ENCODE measurements at regions not wholly inside any gene's neighbourhood (a gene's known extent, or its start where the extent isn't known, plus 50 kb on each side); places are given as distances from the start of the nearest gene placed in this dataset.
"Not testable (repeated sequence)": the region's sequence is repeated elsewhere in the genome, so short reads cannot be mapped to it uniquely, and the experiment has no call there.

DNA sequence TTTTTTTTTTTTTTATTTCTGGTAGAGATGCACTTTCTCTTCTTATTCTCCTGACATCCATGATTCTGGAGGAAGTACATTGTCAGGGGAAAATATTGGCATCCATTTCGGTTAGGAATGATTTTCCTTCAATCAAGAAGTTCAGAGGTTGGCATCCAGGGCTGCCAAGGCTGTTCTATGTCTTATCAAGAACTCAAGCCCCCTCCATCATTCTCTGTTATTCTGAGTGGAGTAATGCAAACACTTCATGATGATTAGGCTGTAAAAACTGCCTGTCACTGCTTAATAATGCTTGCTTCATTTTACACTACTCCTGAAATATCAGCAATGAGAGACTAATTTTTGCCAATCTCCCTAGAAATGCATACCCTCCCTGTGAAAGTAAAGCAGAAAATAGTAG lies 417.1 kb upstream of the NFIA start:
- no peak for DNase-seq (ENCODE audit: low read depth)
- Histone ChIP-seq H3K36me3 (ENCODE audit: control insufficient read depth, insufficient read depth, low read length) (no peaks in the 10 kb centered on the region), H3K4me3 (ENCODE audit: low read depth, low read length) (no peak overlapping the region), H3K27me3 (ENCODE audit: control insufficient read depth, insufficient read depth, low read length) (no peaks in the 10 kb centered on the region)
- POLR2A ChIA-PET = no interaction called here
- TF ChIP-seq, protein P1, sequence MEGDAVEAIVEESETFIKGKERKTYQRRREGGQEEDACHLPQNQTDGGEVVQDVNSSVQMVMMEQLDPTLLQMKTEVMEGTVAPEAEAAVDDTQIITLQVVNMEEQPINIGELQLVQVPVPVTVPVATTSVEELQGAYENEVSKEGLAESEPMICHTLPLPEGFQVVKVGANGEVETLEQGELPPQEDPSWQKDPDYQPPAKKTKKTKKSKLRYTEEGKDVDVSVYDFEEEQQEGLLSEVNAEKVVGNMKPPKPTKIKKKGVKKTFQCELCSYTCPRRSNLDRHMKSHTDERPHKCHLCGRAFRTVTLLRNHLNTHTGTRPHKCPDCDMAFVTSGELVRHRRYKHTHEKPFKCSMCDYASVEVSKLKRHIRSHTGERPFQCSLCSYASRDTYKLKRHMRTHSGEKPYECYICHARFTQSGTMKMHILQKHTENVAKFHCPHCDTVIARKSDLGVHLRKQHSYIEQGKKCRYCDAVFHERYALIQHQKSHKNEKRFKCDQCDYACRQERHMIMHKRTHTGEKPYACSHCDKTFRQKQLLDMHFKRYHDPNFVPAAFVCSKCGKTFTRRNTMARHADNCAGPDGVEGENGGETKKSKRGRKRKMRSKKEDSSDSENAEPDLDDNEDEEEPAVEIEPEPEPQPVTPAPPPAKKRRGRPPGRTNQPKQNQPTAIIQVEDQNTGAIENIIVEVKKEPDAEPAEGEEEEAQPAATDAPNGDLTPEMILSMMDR (IDR thresholded peaks at IDR 0.05; ENCODE audit: insufficient read depth, low read depth, low read length) = no peak
- CTCF ChIA-PET = no interaction called here

DNA sequence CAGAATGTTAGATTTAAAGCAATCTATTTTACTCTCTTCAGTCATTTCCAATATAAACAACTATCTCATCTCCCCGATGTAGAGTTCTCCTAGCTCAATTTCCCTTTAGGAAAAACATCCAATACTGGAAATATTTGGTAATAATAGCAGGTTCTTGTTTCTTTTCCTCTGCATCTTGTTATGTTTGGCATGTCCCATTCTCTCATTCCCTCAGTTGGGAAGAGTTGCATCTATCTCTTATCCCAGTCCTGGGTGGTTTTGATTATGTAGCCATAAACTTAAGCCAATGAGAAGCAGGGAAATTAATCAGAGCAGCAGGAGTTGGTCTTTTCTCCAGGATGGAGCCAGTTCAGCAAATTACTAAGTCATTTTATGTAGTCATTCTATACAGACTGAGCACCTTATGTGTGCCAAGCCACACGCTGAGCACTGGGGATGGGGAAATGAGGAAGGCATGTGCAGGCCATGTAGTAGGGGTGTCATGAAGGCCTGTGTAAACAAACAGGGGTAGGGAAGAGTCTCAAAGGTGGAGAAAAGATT lies 418.2 kb upstream of the NFIA start:
- DNase-seq (ENCODE audit: low read depth) = no peak
- ChIA-PET POLR2A (no interaction called here), CTCF (no interaction called here)
- Histone ChIP-seq H3K4me3 (ENCODE audit: low read depth, low read length) (no peak overlapping the region), H3K36me3 (ENCODE audit: control insufficient read depth, insufficient read depth, low read length) (no peaks in the 10 kb centered on the region), H3K27me3 (ENCODE audit: control insufficient read depth, insufficient read depth, low read length) (no peaks in the 10 kb centered on the region)
- TF ChIP-seq, protein P1 (IDR thresholded peaks at IDR 0.05; ENCODE audit: insufficient read depth, low read depth, low read length) = no peak

DNA sequence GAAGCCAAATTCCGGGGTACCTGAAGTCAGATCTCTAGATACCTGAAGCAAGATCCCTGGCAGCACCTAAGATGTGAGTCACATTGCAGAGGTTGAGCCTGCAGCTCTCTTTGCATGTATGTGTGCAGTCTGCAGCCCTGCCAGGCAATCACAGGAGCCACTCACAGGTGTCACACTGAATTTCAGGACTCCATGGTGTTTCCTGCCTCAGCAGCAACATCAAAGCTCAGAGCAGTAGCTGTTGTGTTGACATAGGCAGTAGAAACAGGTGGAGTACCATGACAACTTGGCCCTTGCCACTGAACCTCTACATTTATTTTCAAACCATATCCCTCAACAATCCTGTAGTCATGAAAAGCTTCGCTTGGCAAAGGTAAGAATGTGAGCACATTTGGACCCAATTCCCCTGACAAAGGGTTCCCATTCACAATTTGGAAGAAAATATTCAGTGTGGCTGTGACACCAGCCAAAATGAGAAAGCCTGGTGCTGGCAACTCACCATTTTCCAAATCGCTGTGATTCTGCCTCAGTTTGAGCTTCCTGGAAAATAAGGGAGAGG lies 419.8 kb upstream of the NFIA start:
- H3K4me3 ChIP-seq (ENCODE audit: low read depth, low read length) = no peak overlapping the region
- TF ChIP-seq, protein P1 (IDR thresholded peaks at IDR 0.05; ENCODE audit: insufficient read depth, low read depth, low read length) = no peak
- H3K36me3 ChIP-seq (ENCODE audit: control insufficient read depth, insufficient read depth, low read length) = no peaks in the 10 kb centered on the region
- no peak for DNase-seq (ENCODE audit: low read depth)
- ChIA-PET POLR2A (no interaction called here), CTCF (no interaction called here)
- H3K27me3 ChIP-seq (ENCODE audit: control insufficient read depth, insufficient read depth, low read length) = no peaks in the 10 kb centered on the region

DNA sequence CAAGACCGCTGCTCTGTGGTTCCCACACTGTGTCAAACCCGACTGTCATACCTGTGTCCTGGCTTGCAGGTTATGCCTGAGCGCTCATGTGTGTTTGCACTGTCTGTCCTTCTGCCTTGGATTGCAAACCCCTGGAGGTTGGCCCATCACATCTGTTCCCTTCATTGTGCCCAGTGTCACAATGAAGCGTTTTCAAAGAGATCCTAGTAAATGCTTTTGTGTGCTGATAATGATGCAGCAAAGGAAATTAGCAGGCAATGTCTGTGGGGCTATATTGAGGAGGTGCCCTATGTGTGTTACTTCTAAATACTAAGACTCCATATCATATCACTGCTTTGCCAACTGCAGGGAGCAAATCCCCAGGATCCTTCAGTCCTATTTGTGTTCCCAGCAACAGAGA lies 424.4 kb upstream of the NFIA start:
- ChIA-PET CTCF (no interaction called here), POLR2A (no interaction called here)
- DNase-seq (ENCODE audit: low read depth) = no peak
- H3K4me3 ChIP-seq (ENCODE audit: low read depth, low read length) = no peak overlapping the region
- no peaks in the 10 kb centered on the region for H3K27me3 ChIP-seq (ENCODE audit: control insufficient read depth, insufficient read depth, low read length)
- no peaks in the 10 kb centered on the region for H3K36me3 ChIP-seq (ENCODE audit: control insufficient read depth, insufficient read depth, low read length)
- TF ChIP-seq, protein P1 (IDR thresholded peaks at IDR 0.05; ENCODE audit: insufficient read depth, low read depth, low read length) = no peak

DNA sequence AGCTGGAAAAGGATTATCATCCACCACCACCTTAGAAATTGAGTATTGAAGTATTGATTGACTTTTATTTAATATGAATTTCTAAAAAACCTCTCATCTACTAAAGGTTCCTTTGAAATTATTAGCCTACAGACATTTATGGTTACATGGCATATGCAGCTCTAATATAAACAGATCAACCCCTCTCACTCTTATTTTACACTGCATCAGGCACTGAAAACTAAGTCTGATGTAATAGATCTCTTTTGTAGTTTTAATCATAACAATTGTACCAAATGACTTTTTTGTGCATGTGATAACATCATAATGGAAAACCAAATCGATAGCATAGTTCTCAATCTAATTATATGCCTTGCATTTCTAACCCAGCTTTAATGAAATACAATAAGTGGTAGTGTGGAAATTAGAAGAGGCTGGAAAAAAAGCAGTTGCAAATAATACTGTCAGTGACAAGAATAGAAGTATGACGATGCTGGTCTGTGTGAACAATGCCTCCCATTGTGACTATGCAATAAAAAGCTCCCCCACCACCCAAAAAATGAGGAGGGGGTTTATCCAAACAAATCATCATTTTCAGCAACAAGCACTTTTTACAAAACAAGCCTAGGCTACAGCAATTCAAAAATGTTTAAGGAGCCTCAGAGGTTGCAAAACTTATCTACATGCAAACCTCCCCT lies 426.5 kb upstream of the NFIA start:
- Histone ChIP-seq H3K36me3 (ENCODE audit: control insufficient read depth, insufficient read depth, low read length) (no peaks in the 10 kb centered on the region), H3K27me3 (ENCODE audit: control insufficient read depth, insufficient read depth, low read length) (no peaks in the 10 kb centered on the region), H3K4me3 (ENCODE audit: low read depth, low read length) (no peak overlapping the region)
- POLR2A ChIA-PET = no interaction called here
- TF ChIP-seq, protein P1 (IDR thresholded peaks at IDR 0.05; ENCODE audit: insufficient read depth, low read depth, low read length) = no peak
- DNase-seq (ENCODE audit: low read depth) = no peak
- CTCF ChIA-PET = no interaction called here

DNA sequence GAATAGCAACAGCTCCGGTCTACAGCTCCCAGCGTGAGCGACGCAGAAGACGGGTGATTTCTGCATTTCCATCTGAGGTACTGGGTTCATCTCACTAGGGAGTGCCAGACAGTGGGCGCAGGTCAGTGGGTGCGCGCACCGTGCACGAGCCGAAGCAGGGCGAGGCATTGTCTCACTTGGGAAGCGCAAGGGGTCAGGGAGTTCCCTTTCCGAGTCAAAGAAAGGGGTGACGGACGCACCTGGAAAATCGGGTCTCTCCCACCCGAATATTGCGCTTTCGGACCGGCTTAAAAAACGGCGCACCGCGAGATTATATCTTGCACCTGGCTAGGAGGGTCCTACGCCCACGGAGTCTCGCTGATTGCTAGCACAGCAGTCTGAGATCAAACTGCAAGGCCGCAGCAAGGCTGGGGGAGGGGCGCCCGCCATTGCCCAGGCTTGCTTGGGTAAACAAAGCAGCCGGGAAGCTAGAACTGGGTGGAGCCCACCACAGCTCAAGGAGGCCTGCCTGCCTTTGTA lies 442.3 kb upstream of the NFIA start:
- H3K4me3 ChIP-seq (ENCODE audit: low read depth, low read length); H3K27me3 ChIP-seq (ENCODE audit: control insufficient read depth, insufficient read depth, low read length); H3K36me3 ChIP-seq (ENCODE audit: control insufficient read depth, insufficient read depth, low read length); CTCF ChIA-PET; DNase-seq (ENCODE audit: low read depth); POLR2A ChIA-PET: not testable (repeated sequence)
